Activated CD4-positive, alpha-beta T cell treated with anti-CD3 and anti-CD28 coated beads, Interleukin-2, amount 10 ng/mL, durations not matched to agents 7 days and 5 days (primary cell): ENCODE measurements at regions not wholly inside any gene's neighbourhood (a gene's known extent, or its start where the extent isn't known, plus 50 kb on each side); places are given as distances from the start of the nearest gene placed in this dataset.

Experiments used
- CTCF ChIA-PET: fragments of 350-600 bp; sonication (Branson Sonifier 250); formaldehyde crosslinking; loops from one replicate; lab custom pipeline; 2021; ENCODE audit warnings: antibody characterized with exemption; lab: Charles Lee
- POLR2A ChIA-PET: fragments of 350-600 bp; sonication (Branson Sonifier 250); formaldehyde crosslinking; loops from one replicate; lab custom pipeline; 2021; ENCODE audit warnings: antibody characterized with exemption; lab: Charles Lee
- DNase-seq: peaks from one replicate; pipeline ENCODE4 v3.0.0-alpha.2; 2020
- H3K27ac Mint-ChIP-seq: one replicate; pipeline ENCODE4 v1.8.0; 2021; ENCODE audit warnings: mild to moderate bottlenecking, moderate library complexity, mixed read lengths
- H3K27me3 Mint-ChIP-seq: one replicate; pipeline ENCODE4 v1.8.0; 2021; ENCODE audit warnings: mixed read lengths
- H3K36me3 Mint-ChIP-seq: one replicate; pipeline ENCODE4 v1.8.0; 2021; ENCODE audit warnings: low read depth, mixed read lengths
- H3K4me1 Mint-ChIP-seq: one replicate; pipeline ENCODE4 v1.8.0; 2021; ENCODE audit warnings: mixed read lengths
- H3K4me3 Mint-ChIP-seq: one replicate; pipeline ENCODE4 v1.8.0; 2021; ENCODE audit warnings: mild to moderate bottlenecking, moderate library complexity, mixed read lengths
- H3K9me3 Mint-ChIP-seq: one replicate; pipeline ENCODE4 v1.8.0; 2021; ENCODE audit warnings: mixed read lengths

GRCh38 chr12:18146363-18146762, 56.4 kb upstream of the RERGL start:
- no peak for DNase-seq
- Mint-ChIP-seq H3K36me3 (no peaks in the 10 kb centered on the region), H3K27me3 (no peaks in the 10 kb centered on the region), H3K4me3 (no peak overlapping the region), H3K9me3 (no peaks in the 10 kb centered on the region), H3K27ac (no peak overlapping the region), H3K4me1 (no peaks in the 10 kb centered on the region)
- ChIA-PET POLR2A (no interaction called here), CTCF (no interaction called here)

GRCh38 chr12:18145924-18146323, 55.9 kb upstream of the RERGL start:
- H3K27ac Mint-ChIP-seq: no peak overlapping the region
- ChIA-PET POLR2A (no interaction called here), CTCF (no interaction called here)
- DNase-seq: no peak
- H3K36me3 Mint-ChIP-seq: no peaks in the 10 kb centered on the region
- H3K4me1 Mint-ChIP-seq: no peaks in the 10 kb centered on the region
- no peak overlapping the region for H3K4me3 Mint-ChIP-seq
- H3K27me3 Mint-ChIP-seq: no peaks in the 10 kb centered on the region
- H3K9me3 Mint-ChIP-seq: no peaks in the 10 kb centered on the region

- Mint-ChIP-seq H3K36me3 (no peaks in the 10 kb centered on the region), H3K27ac (no peak overlapping the region), H3K4me3 (no peak overlapping the region), H3K4me1 (no peaks in the 10 kb centered on the region), H3K27me3 (no peaks in the 10 kb centered on the region), H3K9me3 (no peaks in the 10 kb centered on the region)
- ChIA-PET CTCF (no interaction called here), POLR2A (no interaction called here)
- no peak for DNase-seq
These were observed 51.3 kb upstream of the RERGL start for GRCh38 chr12:18141048-18141982.

- ChIA-PET CTCF (no interaction called here), POLR2A (no interaction called here)
- Mint-ChIP-seq H3K4me3 (no peak overlapping the region), H3K27me3 (no peaks in the 10 kb centered on the region), H3K4me1 (no peaks in the 10 kb centered on the region), H3K36me3 (no peaks in the 10 kb centered on the region), H3K27ac (no peak overlapping the region), H3K9me3 (no peaks in the 10 kb centered on the region)
- DNase-seq: no peak
These were observed 50.1 kb upstream of the RERGL start for GRCh38 chr12:18139989-18140596.
